Epidermal melanocyte (primary cell): ENCODE measurements at regions not wholly inside any gene's neighbourhood (a gene's known extent, or its start where the extent isn't known, plus 50 kb on each side); places are given as distances from the start of the nearest gene placed in this dataset.
A peak's percentile ranks its signal among the peaks of the same experiment; 100 is the strongest.
"Not testable (repeated sequence)": the region's sequence is repeated elsewhere in the genome, so short reads cannot be mapped to it uniquely, and the experiment has no call there.

Source experiments
- DNase-seq: peaks from one replicate; pipeline ENCODE4 v3.0.0; 2011; ENCODE audit warnings: low spot score; ENCODE audit not compliant: insufficient read length

- no peak for DNase-seq
Observed at GRCh38 chr20:12113075-12113467, 195.4 kb downstream of the BTBD3 start.

- peak; percentile 55 for DNase-seq
Observed at GRCh38 chr20:12113468-12114371, 196.0 kb downstream of the BTBD3 start.

- not testable (repeated sequence) for DNase-seq
Observed at GRCh38 chr20:12129114-12129513, 211.4 kb downstream of the BTBD3 start.

- DNase-seq, result not testable (repeated sequence)
Observed at GRCh38 chr20:12129532-12129931, 211.8 kb downstream of the BTBD3 start.

GRCh38 chr20:12130781-12131180 lies 213.1 kb downstream of the BTBD3 start:
- DNase-seq, result no peak

GRCh38 chr20:12133553-12133952 lies 215.9 kb downstream of the BTBD3 start:
- DNase-seq, result no peak

- DNase-seq, result not testable (repeated sequence)
Observed at GRCh38 chr20:12145951-12146350, 228.3 kb downstream of the BTBD3 start.

- DNase-seq, result no peak
Observed at GRCh38 chr20:12152996-12153395, 235.3 kb downstream of the BTBD3 start.

- no peak for DNase-seq
Observed at GRCh38 chr20:12153628-12154027, 235.9 kb downstream of the BTBD3 start.

- DNase-seq, result no peak
Observed at GRCh38 chr20:12156252-12156651, 238.6 kb downstream of the BTBD3 start.

- no peak for DNase-seq
Observed at GRCh38 chr20:12159261-12159660, 241.6 kb downstream of the BTBD3 start.

- DNase-seq, result no peak
Observed at GRCh38 chr20:12161734-12162133, 244.0 kb downstream of the BTBD3 start.

- no peak for DNase-seq
Observed at GRCh38 chr20:12166053-12166717, 248.5 kb downstream of the BTBD3 start.

- DNase-seq, result no peak
Observed at GRCh38 chr20:12170406-12170805, 252.7 kb downstream of the BTBD3 start.

- DNase-seq, result no peak
Observed at GRCh38 chr20:12171923-12172524, 254.3 kb downstream of the BTBD3 start.

- DNase-seq, result no peak
Observed at GRCh38 chr20:12173347-12174012, 255.8 kb downstream of the BTBD3 start.

- no peak for DNase-seq
Observed at GRCh38 chr20:12175538-12175937, 257.8 kb downstream of the BTBD3 start.

- no peak for DNase-seq
Observed at GRCh38 chr20:12177657-12178293, 260.1 kb downstream of the BTBD3 start.

- no peak for DNase-seq
Observed at GRCh38 chr20:12179692-12180091, 262.0 kb downstream of the BTBD3 start.

GRCh38 chr20:12180107-12180661 lies 262.5 kb downstream of the BTBD3 start:
- DNase-seq, result no peak

- DNase-seq, result no peak
Observed at GRCh38 chr20:12198281-12198680, 280.6 kb downstream of the BTBD3 start.
